ENCODE measurements at regions not wholly inside any gene's neighbourhood (a gene's known extent, or its start where the extent isn't known, plus 50 kb on each side); places are given as distances from the start of the nearest gene placed in this dataset.

DNA sequence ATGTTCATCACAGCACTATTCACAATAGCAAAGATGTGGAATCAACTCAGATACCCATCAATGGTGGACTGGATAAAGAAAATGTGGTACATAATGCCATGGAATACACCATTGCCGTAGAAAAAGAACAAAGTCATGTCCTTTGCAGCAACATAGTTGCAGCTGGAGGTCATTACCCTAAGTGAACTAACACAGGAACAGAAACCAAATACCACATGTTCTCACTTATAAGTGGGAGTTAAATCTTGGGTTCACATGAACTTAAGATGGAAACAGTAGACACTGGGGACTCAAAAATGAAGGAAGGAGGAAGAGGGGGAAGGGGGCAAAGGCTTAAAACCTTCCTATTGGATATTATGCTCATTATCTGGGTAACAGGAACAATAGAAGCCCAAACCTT lies 228.1 kb upstream of the RAB6C start:
- H3K4me3 ChIP-seq = no peak overlapping the region
- peaks cover 2 to 31% of the 10 kb centered on the region in 2 experiments; a peak in 4 of 5 replicates for H3K27me3 ChIP-seq (ENCODE audit: control insufficient read depth in 2 of 2, insufficient read depth in 2 of 2, low read length in 2 of 2)
- FAIRE-seq (no peak), DNase-seq (ENCODE audit: extremely low read depth in 1 of 4, low spot score in 3 of 4) (no peak), ATAC-seq (no peak)
- H3K4me2 ChIP-seq (ENCODE audit: insufficient read depth, low read length) = no peak overlapping the region
- ChIA-PET CTCF (ENCODE audit: low intra/inter-chr PET ratio) (no interaction called here), POLR2A (no interaction called here)
- H3K4me1 ChIP-seq (replicated peaks in 1 of 2; ENCODE audit: control insufficient read depth in 2 of 2, insufficient read depth in 2 of 2, low read length in 2 of 2) = no peaks in the 10 kb centered on the region
- in situ Hi-C loops (cut with MboI) (no loop called here), intact Hi-C loops (cut with micrococcal nuclease) (no loop called here)
- no peaks in the 10 kb centered on the region for H3K36me3 ChIP-seq (ENCODE audit: control insufficient read depth, insufficient read depth, low read length)
- no peaks in the 10 kb centered on the region; the same call in 1 of the 2 replicates for H4K20me1 ChIP-seq (replicated peaks; ENCODE audit: control insufficient read depth, insufficient read depth, low read length)
- WGBS (ENCODE audit: insufficient coverage, low coverage, missing lambda C conversion rate) = 0% methylated on average over 1 of the region's 1 CpG
- no peaks in the 10 kb centered on the region for H3K79me2 ChIP-seq (ENCODE audit: control insufficient read depth, insufficient read depth, low read length)
- no peak overlapping the region for H2AFZ ChIP-seq (ENCODE audit: low read depth, low read length)
- no peak overlapping the region for H3K27ac ChIP-seq (ENCODE audit: extremely low read depth, low read depth, low read length)
- H3K9ac ChIP-seq (ENCODE audit: insufficient read depth in 1 of 2, low read depth in 2 of 2, low read length in 2 of 2) = no peak overlapping the region
- H3K9me3 ChIP-seq (replicated peaks; ENCODE audit: control insufficient read depth, insufficient read depth, low read depth, low read length) = no peaks in the 10 kb centered on the region
- H3K9me1 ChIP-seq (ENCODE audit: control insufficient read depth, insufficient read depth, low read length) = no peaks in the 10 kb centered on the region
- BruUV-seq (replicated peaks) = no TSS peak
- no peak for TF ChIP-seq CHD4 (IDR thresholded peaks at IDR 0.05; ENCODE audit: insufficient read depth, insufficient replicate concordance, low read depth, low read length, poor library complexity, severe bottlenecking)
- no peak for TF ChIP-seq ZFP1 (CRISPR knock-in tag; IDR thresholded peaks at IDR 0.05)
- TF ChIP-seq ZNF263 (CRISPR knock-in tag; IDR thresholded peaks at IDR 0.05; ENCODE audit: borderline replicate concordance) = no peak
- TF ChIP-seq PPARD (CRISPR knock-in tag; IDR thresholded peaks at IDR 0.05) = no peak
- TF ChIP-seq ZNF217 (CRISPR knock-in tag; IDR thresholded peaks at IDR 0.05) = no peak
- TF ChIP-seq TAF15 (IDR thresholded peaks at IDR 0.05; ENCODE audit: low read depth, low read length) = no peak
- no peak for TF ChIP-seq SMAD1 (IDR thresholded peaks at IDR 0.05; ENCODE audit: low read depth, low read length, partially characterized antibody)
- TF ChIP-seq, protein P1, sequence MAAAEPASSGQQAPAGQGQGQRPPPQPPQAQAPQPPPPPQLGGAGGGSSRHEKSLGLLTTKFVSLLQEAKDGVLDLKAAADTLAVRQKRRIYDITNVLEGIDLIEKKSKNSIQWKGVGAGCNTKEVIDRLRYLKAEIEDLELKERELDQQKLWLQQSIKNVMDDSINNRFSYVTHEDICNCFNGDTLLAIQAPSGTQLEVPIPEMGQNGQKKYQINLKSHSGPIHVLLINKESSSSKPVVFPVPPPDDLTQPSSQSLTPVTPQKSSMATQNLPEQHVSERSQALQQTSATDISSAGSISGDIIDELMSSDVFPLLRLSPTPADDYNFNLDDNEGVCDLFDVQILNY (CRISPR knock-in tag; IDR thresholded peaks at IDR 0.05) = no peak
- TF ChIP-seq, protein P2, sequence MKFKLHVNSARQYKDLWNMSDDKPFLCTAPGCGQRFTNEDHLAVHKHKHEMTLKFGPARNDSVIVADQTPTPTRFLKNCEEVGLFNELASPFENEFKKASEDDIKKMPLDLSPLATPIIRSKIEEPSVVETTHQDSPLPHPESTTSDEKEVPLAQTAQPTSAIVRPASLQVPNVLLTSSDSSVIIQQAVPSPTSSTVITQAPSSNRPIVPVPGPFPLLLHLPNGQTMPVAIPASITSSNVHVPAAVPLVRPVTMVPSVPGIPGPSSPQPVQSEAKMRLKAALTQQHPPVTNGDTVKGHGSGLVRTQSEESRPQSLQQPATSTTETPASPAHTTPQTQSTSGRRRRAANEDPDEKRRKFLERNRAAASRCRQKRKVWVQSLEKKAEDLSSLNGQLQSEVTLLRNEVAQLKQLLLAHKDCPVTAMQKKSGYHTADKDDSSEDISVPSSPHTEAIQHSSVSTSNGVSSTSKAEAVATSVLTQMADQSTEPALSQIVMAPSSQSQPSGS (CRISPR knock-in tag; IDR thresholded peaks at IDR 0.05) = no peak
- no peak for TF ChIP-seq RFX5 (IDR thresholded peaks at IDR 0.05; ENCODE audit: low read depth, low read length)
- no peak for TF ChIP-seq JUND (IDR thresholded peaks at IDR 0.05; ENCODE audit: borderline replicate concordance, low read depth, low read length)
- TF ChIP-seq JUND (tag; IDR thresholded peaks at IDR 0.05; ENCODE audit: borderline replicate concordance, low read depth, low read length) = no peak
- TF ChIP-seq FOXJ3 (CRISPR knock-in tag; IDR thresholded peaks at IDR 0.05) = no peak
- no peak for TF ChIP-seq KAT2B (IDR thresholded peaks at IDR 0.05; ENCODE audit: low read depth, low read length)
